H1 (cell line): ENCODE measurements at regions not wholly inside any gene's neighbourhood (a gene's known extent, or its start where the extent isn't known, plus 50 kb on each side); places are given as distances from the start of the nearest gene placed in this dataset.

Source experiments
- CTCF ChIA-PET: fragments of 300-600 bp; sonication (Branson Sonifier 250); formaldehyde crosslinking; loops from one replicate; lab custom pipeline; 2021; ENCODE audit not compliant: partially characterized antibody; lab: Charles Lee
- POLR2A ChIA-PET: fragments of 300-600 bp; sonication (Branson Sonifier 250); formaldehyde crosslinking; loops from one replicate; lab custom pipeline; 2021; ENCODE audit warnings: inconsistent platforms; ENCODE audit not compliant: partially characterized antibody; lab: Charles Lee
- DNase-seq, 2 experiments: peaks; one replicate each; pipeline versions ENCODE4 v3.0.0 to v3.0.0-alpha.2; 2010 to 2022; ENCODE audit warnings: low spot score in 2 of 2, low read depth in 1 of 2, mixed read lengths in 1 of 2
- FAIRE-seq: peaks from 2 replicates; lab custom pipeline; 2011; peaks lifted over from hg19 to GRCh38; lab: Jason Lieb, UNC
- H2AFZ ChIP-seq: 2 replicates; pipeline ENCODE4 v1.8.1; 2012; ENCODE audit warnings: low read length, inconsistent platforms
- H2AK5ac ChIP-seq: 2 replicates; pipeline ENCODE4 v1.6.1; 2013; ENCODE audit warnings: low read depth, low read length
- H2BK120ac ChIP-seq: replicated peaks from 2 replicates; pipeline ENCODE3; 2013; ENCODE audit warnings: low read depth, low read length, inconsistent platforms
- H2BK12ac ChIP-seq: 2 replicates; pipeline ENCODE4 v1.6.1; 2013; ENCODE audit warnings: low read depth, low read length
- H2BK15ac ChIP-seq: 2 replicates; pipeline ENCODE4 v1.6.1; 2013; ENCODE audit warnings: low read length
- H2BK20ac ChIP-seq: 2 replicates; pipeline ENCODE4 v1.6.1; 2013; ENCODE audit warnings: low read length
- H2BK5ac ChIP-seq: 2 replicates; pipeline ENCODE4 v1.6.1; 2013; ENCODE audit warnings: low read depth, low read length
- H3K14ac ChIP-seq: 2 replicates; pipeline ENCODE4 v1.6.1; 2013; ENCODE audit warnings: inconsistent platforms; ENCODE audit not compliant: insufficient read length
- H3K18ac ChIP-seq: 2 replicates; pipeline ENCODE4 v1.6.1; 2013; ENCODE audit warnings: low read length; ENCODE audit errors: extremely low read depth
- H3K23ac ChIP-seq: 2 replicates; pipeline ENCODE4 v1.6.1; 2013; ENCODE audit warnings: inconsistent platforms; ENCODE audit not compliant: insufficient read length
- H3K23me2 ChIP-seq: 2 replicates; pipeline ENCODE4 v1.6.1; 2013; ENCODE audit warnings: low read depth, low read length
- H3K27ac ChIP-seq: 2 replicates; pipeline ENCODE4 v1.6.1; 2011; ENCODE audit warnings: low read depth, low read length, inconsistent platforms
- H3K27me3 ChIP-seq, 4 experiments: replicated peaks in 1 of 4; 1 replicate in 1 of 4; 2 replicates in 3 of 4; pipeline versions ENCODE4 v1.6.1 to v1.8.1; 2011 to 2013; ENCODE audit warnings: low read length in 3 of 4, mild to moderate bottlenecking in 3 of 4, inconsistent platforms in 2 of 4, mixed read lengths in 2 of 4, moderate library complexity in 1 of 4; ENCODE audit not compliant: control insufficient read depth in 3 of 4, insufficient read depth in 3 of 4; ENCODE audit errors: extremely low read depth in 1 of 4
- H3K36me3 ChIP-seq, 4 experiments: 2 replicates each; pipeline versions ENCODE4 v1.6.1 to v1.8.1; 2011 to 2013; ENCODE audit warnings: mild to moderate bottlenecking in 4 of 4, low read length in 3 of 4, moderate library complexity in 2 of 4, control low read depth in 1 of 4, inconsistent platforms in 1 of 4; ENCODE audit not compliant: insufficient read depth in 4 of 4, control insufficient read depth in 2 of 4
- H3K4ac ChIP-seq: replicated peaks from 2 replicates; pipeline ENCODE3; 2013; ENCODE audit warnings: low read length, low read depth, mixed read lengths, inconsistent platforms; ENCODE audit not compliant: insufficient read length
- H3K4me1 ChIP-seq, 4 experiments: replicated peaks in 1 of 4; 1 replicate in 1 of 4; 2 replicates in 3 of 4; pipeline versions ENCODE4 v1.6.1 to v1.8.1; 2011 to 2013; ENCODE audit warnings: low read length in 3 of 4, inconsistent platforms in 2 of 4, mixed read lengths in 1 of 4; ENCODE audit not compliant: insufficient read depth in 4 of 4, control insufficient read depth in 3 of 4
- H3K4me2 ChIP-seq, 2 experiments: 2 replicates each; pipeline versions ENCODE4 v1.6.1 to v1.8.1; 2011 to 2013; ENCODE audit warnings: low read depth in 2 of 2, low read length in 2 of 2, control low read depth in 1 of 2, inconsistent platforms in 1 of 2, mild to moderate bottlenecking in 1 of 2; ENCODE audit not compliant: insufficient read depth in 1 of 2
- H3K4me3 ChIP-seq, 4 experiments: fragments of 200-600, 300-600 bp in 1 of 4; sonication (generic), shearing (Covaris generic), sonication (Bioruptor Twin) in 1 of 4; 2 replicates each; pipeline versions ENCODE4 v1.5.1 to v1.8.1; 2011 to 2016; ENCODE audit warnings: low read length in 4 of 4, low read depth in 3 of 4, control low read depth in 2 of 4, inconsistent platforms in 2 of 4, mild to moderate bottlenecking in 2 of 4, mixed read lengths in 1 of 4, moderate library complexity in 1 of 4; ENCODE audit not compliant: insufficient read depth in 2 of 4; ENCODE audit errors: extremely low read depth in 1 of 4
- H3K56ac ChIP-seq: replicated peaks from 2 replicates; pipeline ENCODE3; 2013; ENCODE audit warnings: low read depth, mild to moderate bottlenecking, mixed read lengths, low read length, inconsistent platforms; ENCODE audit not compliant: insufficient read length
- H3K79me1 ChIP-seq: 2 replicates; pipeline ENCODE4 v1.6.1; 2013; ENCODE audit warnings: low read depth, low read length, control low read depth
- H3K79me2 ChIP-seq, 2 experiments: 2 replicates each; pipeline versions ENCODE4 v1.6.1 to v1.8.1; 2012 to 2013; ENCODE audit warnings: low read length in 2 of 2, mild to moderate bottlenecking in 2 of 2, inconsistent platforms in 1 of 2; ENCODE audit not compliant: insufficient read depth in 2 of 2, control insufficient read depth in 1 of 2
- H3K9ac ChIP-seq, 4 experiments: replicated peaks in 1 of 4; 1 replicate in 1 of 4; 2 replicates in 3 of 4; pipeline versions ENCODE4 v1.6.1 to v1.8.1; 2011 to 2013; ENCODE audit warnings: low read depth in 3 of 4, low read length in 3 of 4, control low read depth in 2 of 4, mild to moderate bottlenecking in 2 of 4, moderate library complexity in 2 of 4, inconsistent platforms in 1 of 4; ENCODE audit errors: extremely low read depth in 1 of 4
- H3K9me3 ChIP-seq, 2 experiments: 2 replicates each; pipeline versions ENCODE4 v1.6.1 to v1.8.1; 2012 to 2013; ENCODE audit warnings: mild to moderate bottlenecking in 2 of 2, moderate library complexity in 2 of 2, control low read depth in 1 of 2, inconsistent platforms in 1 of 2, low read depth in 1 of 2, low read length in 1 of 2, mixed read lengths in 1 of 2; ENCODE audit not compliant: insufficient read depth in 2 of 2
- H4K20me1 ChIP-seq, 2 experiments: replicated peaks in 1 of 2; 2 replicates each; pipeline versions ENCODE3 to v1.8.1; 2011 to 2013; ENCODE audit warnings: inconsistent platforms in 2 of 2, low read length in 2 of 2, mild to moderate bottlenecking in 1 of 2; ENCODE audit not compliant: insufficient read depth in 2 of 2, control insufficient read depth in 1 of 2
- H4K5ac ChIP-seq: 2 replicates; pipeline ENCODE4 v1.6.1; 2013; ENCODE audit warnings: low read length, low read depth, mixed read lengths, inconsistent platforms; ENCODE audit not compliant: insufficient read length
- H4K8ac ChIP-seq: 2 replicates; pipeline ENCODE4 v1.8.0; 2013; ENCODE audit warnings: mild to moderate bottlenecking, moderate library complexity, low read length, inconsistent platforms; ENCODE audit not compliant: insufficient read depth; ENCODE audit errors: extremely low read depth
- H4K91ac ChIP-seq: replicated peaks from 2 replicates; pipeline ENCODE3; 2013; ENCODE audit warnings: low read length, mixed read lengths, inconsistent platforms; ENCODE audit not compliant: insufficient read length
- ASH2L ChIP-seq: fragments of 200-600, 300-600 bp; sonication (generic); IDR thresholded peaks from one replicate; pipeline ENCODE4 v1.7.1; 2017; ENCODE audit warnings: low read length
- CTBP2 ChIP-seq: IDR thresholded peaks from 2 replicates; pipeline ENCODE4 v1.7.0; 2011; ENCODE audit warnings: borderline replicate concordance, mild to moderate bottlenecking, moderate library complexity, mixed read lengths, low read length; ENCODE audit not compliant: insufficient read depth, insufficient read length
- GABPA ChIP-seq: IDR thresholded peaks from 2 replicates; pipeline ENCODE4 v1.6.1; 2011; ENCODE audit warnings: mild to moderate bottlenecking, low read length, moderate library complexity, borderline replicate concordance; ENCODE audit not compliant: insufficient read depth
- NRF1 ChIP-seq: IDR thresholded peaks from 2 replicates; pipeline ENCODE4 v1.6.1; 2011; ENCODE audit warnings: mild to moderate bottlenecking, low read depth, low read length, improper control_type of control experiment
- SP4 ChIP-seq: IDR thresholded peaks from 2 replicates; pipeline ENCODE4 v1.6.1; 2012; ENCODE audit warnings: low read length, inconsistent platforms
- TEAD4 ChIP-seq: IDR thresholded peaks from 2 replicates; pipeline ENCODE4 v1.6.1; 2012; ENCODE audit warnings: low read depth, low read length, inconsistent platforms, mixed read lengths
- WGBS, 2 experiments: shearing (Covaris generic) in 1 of 2; methylation state at CpG; one replicate each; pipeline versions ENCODE4 v1.1.6 to v1.1.7; 2013 to 2015; ENCODE audit warnings: low lambda C conversion rate in 2 of 2, mixed read lengths in 2 of 2, inconsistent platforms in 1 of 2, low coverage in 1 of 2, missing lambda C conversion rate in 1 of 2; ENCODE audit not compliant: insufficient replicate concordance in 2 of 2, insufficient coverage in 1 of 2, insufficient read length in 1 of 2; ENCODE audit errors: extremely low coverage in 1 of 2, missing lambda C conversion rate in 1 of 2; 5-methylcytosine and 5-hydroxymethylcytosine counted together

- DNase-seq = no peak
- H2BK120ac ChIP-seq = no peak overlapping the region
- H3K4me1 ChIP-seq = no peaks in the 10 kb centered on the region
- no peak overlapping the region for H4K5ac ChIP-seq
- no peak overlapping the region for H4K91ac ChIP-seq
- H3K9me3 ChIP-seq = no peaks in the 10 kb centered on the region
- no peaks in the 10 kb centered on the region for H3K27me3 ChIP-seq
- H3K4ac ChIP-seq = no peak overlapping the region
- H2BK15ac ChIP-seq = no peak overlapping the region
- POLR2A ChIA-PET = no interaction called here
- H4K20me1 ChIP-seq = no peaks in the 10 kb centered on the region
- 90% methylated on average over 4 of the region's 4 CpGs; no CpG with 5 or more reads in 1 of the 2 experiments for WGBS, 2 experiments
- no peaks in the 10 kb centered on the region for H3K23me2 ChIP-seq
- no peak overlapping the region for H3K4me2 ChIP-seq
- H2BK12ac ChIP-seq = no peak overlapping the region
- no peaks in the 10 kb centered on the region for H3K79me2 ChIP-seq
- no peak overlapping the region for H2BK5ac ChIP-seq
- H3K56ac ChIP-seq = no peak overlapping the region
- no peak overlapping the region for H4K8ac ChIP-seq
- no peak overlapping the region for H3K27ac ChIP-seq
- H3K79me1 ChIP-seq = no peaks in the 10 kb centered on the region
- no peak for TF ChIP-seq ASH2L
- no peak for TF ChIP-seq TEAD4
- no peak for TF ChIP-seq NRF1
- TF ChIP-seq SP4 = no peak
- no peak for TF ChIP-seq CTBP2
- no peak for TF ChIP-seq GABPA
- TF ChIP-seq, all 59 proteins: peak for 0
- H3K4me3 ChIP-seq = no peak overlapping the region
- no peaks in the 10 kb centered on the region for H3K36me3 ChIP-seq
- no peak overlapping the region for H2AK5ac ChIP-seq
- CTCF ChIA-PET = no interaction called here
- no peak overlapping the region for H3K9ac ChIP-seq
- H2AFZ ChIP-seq = no peak overlapping the region
- H3K23ac ChIP-seq = no peak overlapping the region
- no peak overlapping the region for H2BK20ac ChIP-seq
- no peak overlapping the region for H3K18ac ChIP-seq
- FAIRE-seq = no peak
- no peak overlapping the region for H3K14ac ChIP-seq
Measured at GRCh38 chrX:64758047-64758446, 218.2 kb downstream of the ZC4H2 start.
